ENCODE measurements at regions not wholly inside any gene's neighbourhood (a gene's known extent, or its start where the extent isn't known, plus 50 kb on each side); places are given as distances from the start of the nearest gene placed in this dataset.

GRCh38 chr6:92748131-92748530 lies 671.2 kb downstream of the EPHA7 start:
- Histone ChIP-seq H3K4me3 (no peak overlapping the region), H3K4me1 (ENCODE audit: control insufficient read depth in 1 of 2, low read depth in 2 of 2) (no peaks in the 10 kb centered on the region), H3K9me3 (peaks cover 3% of the 10 kb centered on the region), H3K36me3 (no peaks in the 10 kb centered on the region), H3K27ac (no peak overlapping the region), H3K27me3 (replicated peaks; ENCODE audit: insufficient read depth) (no peaks in the 10 kb centered on the region)
- TF ChIP-seq, protein P1, sequence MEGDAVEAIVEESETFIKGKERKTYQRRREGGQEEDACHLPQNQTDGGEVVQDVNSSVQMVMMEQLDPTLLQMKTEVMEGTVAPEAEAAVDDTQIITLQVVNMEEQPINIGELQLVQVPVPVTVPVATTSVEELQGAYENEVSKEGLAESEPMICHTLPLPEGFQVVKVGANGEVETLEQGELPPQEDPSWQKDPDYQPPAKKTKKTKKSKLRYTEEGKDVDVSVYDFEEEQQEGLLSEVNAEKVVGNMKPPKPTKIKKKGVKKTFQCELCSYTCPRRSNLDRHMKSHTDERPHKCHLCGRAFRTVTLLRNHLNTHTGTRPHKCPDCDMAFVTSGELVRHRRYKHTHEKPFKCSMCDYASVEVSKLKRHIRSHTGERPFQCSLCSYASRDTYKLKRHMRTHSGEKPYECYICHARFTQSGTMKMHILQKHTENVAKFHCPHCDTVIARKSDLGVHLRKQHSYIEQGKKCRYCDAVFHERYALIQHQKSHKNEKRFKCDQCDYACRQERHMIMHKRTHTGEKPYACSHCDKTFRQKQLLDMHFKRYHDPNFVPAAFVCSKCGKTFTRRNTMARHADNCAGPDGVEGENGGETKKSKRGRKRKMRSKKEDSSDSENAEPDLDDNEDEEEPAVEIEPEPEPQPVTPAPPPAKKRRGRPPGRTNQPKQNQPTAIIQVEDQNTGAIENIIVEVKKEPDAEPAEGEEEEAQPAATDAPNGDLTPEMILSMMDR (IDR thresholded peaks at IDR 0.05), result no peak
- ATAC-seq (ENCODE audit: insufficient number of reproducible peaks, low FRiP score, low read depth) (no peak), DNase-seq (ENCODE audit: low spot score) (no peak)

DNA sequence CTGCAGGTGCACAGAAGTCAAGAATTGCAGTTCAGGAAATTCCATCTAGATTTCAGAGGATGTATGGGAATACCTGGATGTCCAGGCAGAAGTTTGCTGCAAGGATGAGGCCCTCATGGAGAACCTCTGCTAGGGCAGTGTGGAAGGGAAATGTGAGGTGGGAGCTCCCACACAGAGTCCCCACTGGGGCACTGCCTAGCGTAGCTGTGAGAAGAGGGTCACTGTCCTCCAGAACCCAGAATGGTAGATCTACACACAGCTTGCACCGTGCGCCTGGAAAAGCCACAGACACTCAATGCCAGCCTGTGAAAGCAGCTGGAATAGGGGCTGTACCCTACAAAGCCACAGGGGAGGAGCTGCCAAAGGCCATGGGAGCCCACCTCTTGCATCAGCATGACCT lies 681.4 kb downstream of the EPHA7 start:
- Histone ChIP-seq H3K4me3 (no peak overlapping the region), H3K36me3 (no peaks in the 10 kb centered on the region), H3K9me3 (no peaks in the 10 kb centered on the region), H3K27ac (no peak overlapping the region), H3K4me1 (ENCODE audit: control insufficient read depth in 1 of 2, low read depth in 2 of 2) (no peaks in the 10 kb centered on the region), H3K27me3 (replicated peaks; ENCODE audit: insufficient read depth) (no peaks in the 10 kb centered on the region)
- DNase-seq (ENCODE audit: low spot score) (no peak), ATAC-seq (ENCODE audit: insufficient number of reproducible peaks, low FRiP score, low read depth) (no peak)
- TF ChIP-seq, protein P1 (IDR thresholded peaks at IDR 0.05), result no peak

DNA sequence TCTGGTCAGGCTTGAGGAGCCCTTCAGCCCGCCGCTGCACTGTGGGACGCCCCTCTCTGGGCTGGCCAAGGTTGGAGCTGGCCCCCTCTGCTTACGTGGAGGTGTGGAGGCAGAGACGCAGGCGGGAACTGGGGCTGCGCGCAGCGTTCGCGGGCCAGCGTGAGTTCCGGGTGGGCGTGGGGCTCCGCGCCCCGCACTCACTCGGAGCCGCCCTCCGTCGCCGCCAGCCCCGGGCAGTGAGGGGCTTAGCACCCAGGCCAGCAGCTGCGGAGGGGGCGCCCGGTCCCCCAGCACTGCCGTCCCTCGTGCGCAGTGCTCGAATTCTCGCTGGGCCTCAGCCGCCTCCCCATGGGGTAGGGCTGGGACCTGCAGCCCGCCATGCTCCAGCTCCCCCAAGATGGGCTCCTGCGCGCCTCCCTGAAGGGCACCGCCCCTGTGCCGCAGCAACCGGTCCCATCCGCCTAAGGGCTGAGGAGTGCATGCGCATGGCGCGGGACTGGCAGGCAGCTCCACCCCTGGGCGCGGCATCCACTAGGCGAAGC lies 695.9 kb downstream of the EPHA7 start:
- Histone ChIP-seq H3K4me1 (ENCODE audit: control insufficient read depth in 1 of 2, low read depth in 2 of 2) (no peaks in the 10 kb centered on the region), H3K4me3 (no peak overlapping the region), H3K27me3 (replicated peaks; ENCODE audit: insufficient read depth) (no peaks in the 10 kb centered on the region), H3K36me3 (no peaks in the 10 kb centered on the region), H3K9me3 (no peaks in the 10 kb centered on the region), H3K27ac (no peak overlapping the region)
- DNase-seq (ENCODE audit: low spot score) (no peak), ATAC-seq (ENCODE audit: insufficient number of reproducible peaks, low FRiP score, low read depth) (no peak)
- TF ChIP-seq, protein P1 (IDR thresholded peaks at IDR 0.05), result no peak

GRCh38 chr6:92719773-92720172 lies 699.6 kb downstream of the EPHA7 start:
- H3K27ac ChIP-seq, result no peak overlapping the region
- H3K9me3 ChIP-seq, result no peaks in the 10 kb centered on the region
- TF ChIP-seq, protein P1 (IDR thresholded peaks at IDR 0.05), result no peak
- no peak for DNase-seq (ENCODE audit: low spot score)
- H3K27me3 ChIP-seq (replicated peaks; ENCODE audit: insufficient read depth), result no peaks in the 10 kb centered on the region
- H3K4me1 ChIP-seq (ENCODE audit: control insufficient read depth in 1 of 2, low read depth in 2 of 2), result no peaks in the 10 kb centered on the region
- no peak overlapping the region for H3K4me3 ChIP-seq
- H3K36me3 ChIP-seq, result no peaks in the 10 kb centered on the region
- no peak for ATAC-seq (ENCODE audit: insufficient number of reproducible peaks, low FRiP score, low read depth)

- Histone ChIP-seq H3K27ac (no peak overlapping the region), H3K4me1 (ENCODE audit: control insufficient read depth in 1 of 2, low read depth in 2 of 2) (no peaks in the 10 kb centered on the region)
Observed at GRCh38 chr6:92716638-92717037, 702.7 kb downstream of the EPHA7 start.

More at GRCh38 chr6:92716638-92717037, 702.7 kb downstream of the EPHA7 start:
- TF ChIP-seq, protein P1 (IDR thresholded peaks at IDR 0.05), result no peak
- no peak for ATAC-seq (ENCODE audit: insufficient number of reproducible peaks, low FRiP score, low read depth)
- DNase-seq (ENCODE audit: low spot score), result no peak
- Histone ChIP-seq H3K36me3 (no peaks in the 10 kb centered on the region), H3K27me3 (replicated peaks; ENCODE audit: insufficient read depth) (no peaks in the 10 kb centered on the region), H3K9me3 (no peaks in the 10 kb centered on the region), H3K4me3 (no peak overlapping the region)

Data from thoracic aorta (tissue), 2 donors.